ENCODE measurements at regions not wholly inside any gene's neighbourhood (a gene's known extent, or its start where the extent isn't known, plus 50 kb on each side); places are given as distances from the start of the nearest gene placed in this dataset.

DNA sequence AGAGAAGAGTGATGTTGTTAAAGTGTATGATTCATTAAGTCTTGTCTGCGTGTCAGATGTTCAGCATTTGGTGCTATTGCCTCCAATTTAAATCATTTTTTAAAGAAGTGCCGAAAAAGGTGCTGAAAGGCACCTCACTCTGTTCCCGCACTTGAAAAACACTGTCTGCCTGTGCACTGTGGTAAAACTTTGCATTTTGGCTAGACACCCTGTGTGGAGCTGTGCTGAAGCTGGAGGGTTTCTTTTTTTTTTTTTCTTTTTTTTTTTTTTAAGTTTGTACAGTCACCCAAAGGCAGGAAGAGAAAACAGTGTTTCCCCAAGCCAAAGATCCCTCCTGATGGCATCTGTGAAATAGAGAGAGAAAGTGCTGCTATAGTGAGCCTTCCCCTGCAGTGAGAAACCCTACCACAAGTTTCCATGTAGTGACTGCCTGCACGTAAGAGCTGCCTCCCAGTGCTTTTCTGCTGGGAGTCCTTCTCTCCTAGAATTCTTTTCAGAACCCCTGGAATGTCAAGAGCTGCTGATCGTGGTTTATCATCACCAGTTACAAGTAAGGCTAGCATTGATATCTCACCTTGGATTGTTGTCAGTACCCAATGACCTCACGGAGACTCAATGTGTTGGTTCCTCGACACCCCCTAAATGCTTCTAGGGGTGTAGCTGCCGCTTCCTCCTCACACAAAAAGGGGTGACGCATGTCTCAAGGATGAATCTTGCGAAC, 116.0 kb upstream of the SOX9 start:
- no peak for TF ChIP-seq POLR2A (IDR thresholded peaks at IDR 0.05; ENCODE audit: low read depth, low read length)
- no peak for TF ChIP-seq TAF1 (IDR thresholded peaks at IDR 0.05; ENCODE audit: low read depth, low read length)
- no peak for TF ChIP-seq POLR2AphosphoS5 (IDR thresholded peaks at IDR 0.05; ENCODE audit: low read depth, low read length)
- TF ChIP-seq POU2F2 (IDR thresholded peaks at IDR 0.05; ENCODE audit: low read depth, low read length) = no peak
